ENCODE measurements at regions not wholly inside any gene's neighbourhood (a gene's known extent, or its start where the extent isn't known, plus 50 kb on each side); places are given as distances from the start of the nearest gene placed in this dataset.

GRCh38 chr12:65619018-65619417 lies 205.3 kb upstream of the HMGA2 start:
- no peak for TF ChIP-seq POLR2A (IDR thresholded peaks at IDR 0.05)
- TF ChIP-seq, protein P1, sequence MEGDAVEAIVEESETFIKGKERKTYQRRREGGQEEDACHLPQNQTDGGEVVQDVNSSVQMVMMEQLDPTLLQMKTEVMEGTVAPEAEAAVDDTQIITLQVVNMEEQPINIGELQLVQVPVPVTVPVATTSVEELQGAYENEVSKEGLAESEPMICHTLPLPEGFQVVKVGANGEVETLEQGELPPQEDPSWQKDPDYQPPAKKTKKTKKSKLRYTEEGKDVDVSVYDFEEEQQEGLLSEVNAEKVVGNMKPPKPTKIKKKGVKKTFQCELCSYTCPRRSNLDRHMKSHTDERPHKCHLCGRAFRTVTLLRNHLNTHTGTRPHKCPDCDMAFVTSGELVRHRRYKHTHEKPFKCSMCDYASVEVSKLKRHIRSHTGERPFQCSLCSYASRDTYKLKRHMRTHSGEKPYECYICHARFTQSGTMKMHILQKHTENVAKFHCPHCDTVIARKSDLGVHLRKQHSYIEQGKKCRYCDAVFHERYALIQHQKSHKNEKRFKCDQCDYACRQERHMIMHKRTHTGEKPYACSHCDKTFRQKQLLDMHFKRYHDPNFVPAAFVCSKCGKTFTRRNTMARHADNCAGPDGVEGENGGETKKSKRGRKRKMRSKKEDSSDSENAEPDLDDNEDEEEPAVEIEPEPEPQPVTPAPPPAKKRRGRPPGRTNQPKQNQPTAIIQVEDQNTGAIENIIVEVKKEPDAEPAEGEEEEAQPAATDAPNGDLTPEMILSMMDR (IDR thresholded peaks at IDR 0.05), result no peak

Data from body of pancreas (tissue), 4 donors.